ENCODE measurements at regions not wholly inside any gene's neighbourhood (a gene's known extent, or its start where the extent isn't known, plus 50 kb on each side); places are given as distances from the start of the nearest gene placed in this dataset.
A peak's percentile ranks its signal among the peaks of the same experiment; 100 is the strongest.

DNA sequence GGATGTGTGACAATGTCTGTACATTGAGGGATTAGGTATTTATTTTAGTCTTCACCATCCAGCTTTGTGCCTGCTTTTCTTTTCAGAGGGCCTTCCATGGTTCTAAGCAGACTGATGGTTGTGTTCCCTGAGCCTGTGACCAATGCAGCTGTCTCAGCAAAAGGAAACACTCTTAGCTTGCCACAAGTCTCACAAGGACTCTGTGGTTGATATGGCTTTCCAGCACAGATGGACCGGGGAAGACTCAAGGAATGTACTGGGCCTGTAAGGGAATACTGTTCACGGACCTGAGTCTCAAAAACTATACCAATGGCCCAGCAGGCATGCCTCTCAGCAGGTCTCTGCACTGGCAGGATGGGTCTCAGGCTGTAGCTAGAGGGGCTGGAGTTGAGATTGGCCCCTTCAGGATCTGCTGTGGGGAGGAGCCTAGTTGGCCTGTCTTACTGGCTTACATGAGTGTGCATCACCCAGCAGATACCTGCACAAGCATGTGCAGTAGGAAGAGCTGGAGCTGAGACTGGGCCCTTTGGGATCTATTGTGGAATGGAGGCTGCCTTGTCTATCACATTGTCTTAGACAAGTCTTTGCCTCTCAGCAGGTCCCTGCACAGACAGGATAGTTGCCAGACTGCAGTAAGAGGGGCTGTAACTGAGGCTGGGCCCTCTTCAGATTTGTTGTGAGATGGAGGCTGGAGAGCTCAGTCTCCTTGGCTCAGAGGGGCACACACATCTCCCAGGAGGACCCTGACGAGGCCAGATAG lies 52.0 kb upstream of the PDC start:
- DNase-seq (no peak), ATAC-seq (ENCODE audit: insufficient read depth, low FRiP score) (no peak)
- peaks cover 0 to 2% (median 0%) of the 10 kb centered on the region in 5 donors for H3K4me1 ChIP-seq (ENCODE audit: control insufficient read depth in 5 of 5, insufficient read depth in 5 of 5, low read length in 5 of 5)
- TF ChIP-seq, protein P1, sequence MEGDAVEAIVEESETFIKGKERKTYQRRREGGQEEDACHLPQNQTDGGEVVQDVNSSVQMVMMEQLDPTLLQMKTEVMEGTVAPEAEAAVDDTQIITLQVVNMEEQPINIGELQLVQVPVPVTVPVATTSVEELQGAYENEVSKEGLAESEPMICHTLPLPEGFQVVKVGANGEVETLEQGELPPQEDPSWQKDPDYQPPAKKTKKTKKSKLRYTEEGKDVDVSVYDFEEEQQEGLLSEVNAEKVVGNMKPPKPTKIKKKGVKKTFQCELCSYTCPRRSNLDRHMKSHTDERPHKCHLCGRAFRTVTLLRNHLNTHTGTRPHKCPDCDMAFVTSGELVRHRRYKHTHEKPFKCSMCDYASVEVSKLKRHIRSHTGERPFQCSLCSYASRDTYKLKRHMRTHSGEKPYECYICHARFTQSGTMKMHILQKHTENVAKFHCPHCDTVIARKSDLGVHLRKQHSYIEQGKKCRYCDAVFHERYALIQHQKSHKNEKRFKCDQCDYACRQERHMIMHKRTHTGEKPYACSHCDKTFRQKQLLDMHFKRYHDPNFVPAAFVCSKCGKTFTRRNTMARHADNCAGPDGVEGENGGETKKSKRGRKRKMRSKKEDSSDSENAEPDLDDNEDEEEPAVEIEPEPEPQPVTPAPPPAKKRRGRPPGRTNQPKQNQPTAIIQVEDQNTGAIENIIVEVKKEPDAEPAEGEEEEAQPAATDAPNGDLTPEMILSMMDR (IDR thresholded peaks at IDR 0.05; ENCODE audit: control extremely low read depth, extremely low read depth), result no peak
- H3K27ac ChIP-seq (ENCODE audit: low read depth in 1 of 2, low read length in 1 of 2), result no peak overlapping the region
- H3K9me3 ChIP-seq (ENCODE audit: control insufficient read depth in 4 of 4, insufficient read depth in 3 of 4, low read length in 3 of 4), result no peaks in the 10 kb centered on the region
- H3K9ac ChIP-seq (ENCODE audit: insufficient read depth in 1 of 2, low read length in 2 of 2), result no peak overlapping the region
- H3K36me3 ChIP-seq (ENCODE audit: control insufficient read depth in 4 of 4, insufficient read depth in 4 of 4, low read length in 4 of 4), result no peaks in the 10 kb centered on the region
- H3K27me3 ChIP-seq (ENCODE audit: control insufficient read depth in 3 of 3, insufficient read depth in 3 of 3, low read length in 2 of 3), result no peaks in the 10 kb centered on the region
- 90 to 91% methylated on average over 3 of the region's 3 CpGs for WGBS, 2 donors
- no peak overlapping the region for H3K4me3 ChIP-seq

DNA sequence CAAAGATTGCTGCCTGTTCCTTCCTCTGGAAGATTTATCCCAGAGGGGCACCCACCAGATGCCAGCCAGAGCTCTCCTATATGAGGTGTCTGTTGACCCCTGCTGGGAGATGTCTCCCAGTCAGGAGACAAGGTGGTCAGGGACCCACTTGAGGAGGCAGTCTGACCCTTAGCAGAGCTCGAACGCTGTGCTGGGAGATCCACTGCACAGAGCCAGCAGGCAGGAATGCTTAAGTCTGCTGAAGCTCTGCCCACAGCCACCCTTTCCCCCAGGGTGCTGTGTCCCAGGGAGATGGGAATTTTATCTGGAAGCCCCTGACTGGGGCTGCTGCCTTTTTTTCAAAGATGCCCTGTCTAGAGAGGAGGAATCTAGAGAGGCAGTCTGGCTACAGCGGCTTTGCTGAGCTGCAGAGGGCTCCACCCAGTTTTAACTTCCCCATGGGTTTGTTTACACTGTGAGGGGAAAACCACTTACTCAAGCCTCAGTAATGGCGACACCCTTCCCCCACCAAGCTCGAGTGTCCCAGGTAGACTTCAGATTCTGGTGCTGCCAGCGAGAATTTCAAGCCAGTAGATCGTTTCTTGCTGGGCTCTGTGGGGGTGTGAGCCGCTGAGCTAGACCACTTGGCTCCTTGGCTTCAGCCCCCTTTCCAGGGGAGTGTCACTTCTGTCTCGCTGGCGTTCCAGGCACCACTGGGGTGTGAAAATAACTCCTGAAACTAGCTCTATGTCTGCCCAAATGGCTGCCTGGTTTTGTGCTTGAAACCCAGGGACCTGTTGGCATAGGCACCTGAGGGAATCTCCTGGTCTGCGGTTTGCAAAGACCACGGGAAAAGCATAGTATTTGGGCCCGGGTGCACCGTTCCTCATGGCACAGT lies 51.1 kb upstream of the PDC start:
- no peak overlapping the region for H3K9ac ChIP-seq (ENCODE audit: insufficient read depth in 1 of 2, low read length in 2 of 2)
- DNase-seq (peak; percentile 17 to 56 (median 22)), ATAC-seq (ENCODE audit: insufficient read depth, low FRiP score) (peak; percentile 53)
- WGBS, 2 donors, result 53 to 61% methylated on average over 14 of the region's 14 CpGs
- H3K4me1 ChIP-seq (ENCODE audit: control insufficient read depth in 5 of 5, insufficient read depth in 5 of 5, low read length in 5 of 5), result peaks cover 0 to 2% (median 0%) of the 10 kb centered on the region in 5 donors
- H3K36me3 ChIP-seq (ENCODE audit: control insufficient read depth in 4 of 4, insufficient read depth in 4 of 4, low read length in 4 of 4), result no peaks in the 10 kb centered on the region
- no peak overlapping the region for H3K4me3 ChIP-seq
- H3K27me3 ChIP-seq (ENCODE audit: control insufficient read depth in 3 of 3, insufficient read depth in 3 of 3, low read length in 2 of 3), result no peaks in the 10 kb centered on the region
- no peaks in the 10 kb centered on the region for H3K9me3 ChIP-seq (ENCODE audit: control insufficient read depth in 4 of 4, insufficient read depth in 3 of 4, low read length in 3 of 4)
- peak overlapping the region in 1 of 2 donors; percentile 39 for H3K27ac ChIP-seq (ENCODE audit: low read depth in 1 of 2, low read length in 1 of 2)
- TF ChIP-seq, protein P1 (IDR thresholded peaks at IDR 0.05; ENCODE audit: control extremely low read depth, extremely low read depth), result no peak
